PC-9 (cell line): ENCODE measurements at regions not wholly inside any gene's neighbourhood (a gene's known extent, or its start where the extent isn't known, plus 50 kb on each side); places are given as distances from the start of the nearest gene placed in this dataset.

Source experiments
- BruUV-seq: library from RNA; stranded (reverse); fragments of 400-500 nt; replicated peaks from 2 replicates; lab custom pipeline; 2021; lab: Mats Ljungman, UMichigan
- CTCF ChIA-PET: fragments of 300-600 bp; sonication (Branson Sonifier 250); formaldehyde crosslinking; loops from one replicate; lab custom pipeline; 2022; ENCODE audit warnings: antibody characterized with exemption; lab: Charles Lee
- POLR2A ChIA-PET: fragments of 300-600 bp; sonication (Branson Sonifier 250); formaldehyde crosslinking; loops from one replicate; lab custom pipeline; 2022; ENCODE audit warnings: antibody characterized with exemption; ENCODE audit not compliant: unreplicated experiment; lab: Charles Lee
- DNase-seq, 2 experiments: peaks; one replicate each; pipeline versions ENCODE4 v3.0.0 to v3.0.0-alpha.2; 2015 to 2022; ENCODE audit warnings: mixed read lengths in 1 of 2
- H2AFZ ChIP-seq: fragments of 200-600 bp; sonication (generic); 2 replicates; pipeline ENCODE4 v1.8.1; 2017; ENCODE audit warnings: antibody characterized with exemption
- H3F3A ChIP-seq: fragments of 200-600 bp; sonication (generic); 2 replicates; pipeline ENCODE4 v1.8.1; 2017; ENCODE audit warnings: antibody characterized with exemption, mild to moderate bottlenecking, low read depth; ENCODE audit not compliant: insufficient read depth
- H3K27ac ChIP-seq: fragments of 200-600 bp; sonication (generic); 2 replicates; pipeline ENCODE4 v1.6.1; 2016; ENCODE audit warnings: mixed run types
- H3K27me3 ChIP-seq: fragments of 200-600 bp; sonication (generic); 2 replicates; pipeline ENCODE4 v1.6.1; 2016; ENCODE audit warnings: low read depth, mixed run types; ENCODE audit not compliant: insufficient read depth
- H3K36me3 ChIP-seq: fragments of 200-600 bp; sonication (generic); 2 replicates; pipeline ENCODE4 v1.6.1; 2016; ENCODE audit warnings: low read depth, mixed run types
- H3K4me1 ChIP-seq: fragments of 200-600 bp; sonication (generic); replicated peaks from 2 replicates; pipeline ENCODE4 v1.6.1; 2016; ENCODE audit warnings: mixed run types; ENCODE audit not compliant: insufficient read depth
- H3K4me2 ChIP-seq: fragments of 200-600 bp; sonication (generic); 2 replicates; pipeline ENCODE4 v1.6.1; 2017; ENCODE audit warnings: mixed run types
- H3K4me3 ChIP-seq: fragments of 200-600 bp; sonication (generic); 2 replicates; pipeline ENCODE4 v1.6.1; 2016; ENCODE audit warnings: mixed run types
- H3K79me2 ChIP-seq: fragments of 200-600 bp; sonication (generic); 2 replicates; pipeline ENCODE4 v1.6.1; 2017; ENCODE audit warnings: low read depth, mixed run types
- H3K9me2 ChIP-seq: fragments of 200-600 bp; sonication (generic); 2 replicates; pipeline ENCODE4 v1.8.1; 2017; ENCODE audit warnings: mild to moderate bottlenecking; ENCODE audit not compliant: insufficient read depth
- H3K9me3 ChIP-seq: fragments of 200-600 bp; sonication (generic); 2 replicates; pipeline ENCODE4 v1.8.1; 2016; ENCODE audit warnings: low read depth; ENCODE audit not compliant: insufficient read depth
- H4K20me1 ChIP-seq: fragments of 200-600 bp; sonication (generic); 2 replicates; pipeline ENCODE4 v1.8.1; 2017; ENCODE audit not compliant: insufficient read depth
- EZH2 ChIP-seq: fragments of 200-600 bp; sonication (generic); IDR thresholded peaks from 2 replicates; pipeline ENCODE4 v1.8.0; 2017; ENCODE audit warnings: antibody characterized with exemption, low read depth
- intact Hi-C: fragments of 100-400 bp; cut with micrococcal nuclease; formaldehyde crosslinking; loops from one replicate; pipeline ENCODE4 v1.10.0; 2022; ENCODE audit not compliant: unreplicated experiment
- TF ChIP-seq, protein P1 (sequence below): fragments of 200-600 bp; sonication (generic); conservative IDR thresholded peaks from 2 replicates; pipeline ENCODE4 v1.6.1; 2017; ENCODE audit warnings: mixed run types, antibody characterized with exemption, mild to moderate bottlenecking, moderate library complexity

DNA sequence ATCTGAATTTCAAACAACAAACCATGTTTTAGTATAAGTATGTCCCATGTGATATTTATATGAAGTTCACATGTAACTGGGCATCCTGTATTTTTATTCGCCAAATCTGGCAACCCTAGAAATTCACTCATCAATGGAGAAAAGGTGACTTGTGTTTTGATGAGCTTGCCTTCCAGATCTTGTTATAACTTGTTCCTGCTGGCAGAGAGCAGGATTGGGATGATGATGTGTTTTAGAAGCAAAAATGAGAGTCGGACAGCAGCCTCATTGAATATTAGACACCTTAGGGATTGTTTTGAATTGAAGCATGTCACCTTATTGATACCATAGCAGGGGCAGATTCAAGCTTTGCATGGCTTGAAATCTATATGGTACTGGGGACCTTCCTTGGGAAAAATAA, 85.4 kb upstream of the MED13 start:
- no TSS peak for BruUV-seq
- no peaks in the 10 kb centered on the region for H3F3A ChIP-seq

DNA sequence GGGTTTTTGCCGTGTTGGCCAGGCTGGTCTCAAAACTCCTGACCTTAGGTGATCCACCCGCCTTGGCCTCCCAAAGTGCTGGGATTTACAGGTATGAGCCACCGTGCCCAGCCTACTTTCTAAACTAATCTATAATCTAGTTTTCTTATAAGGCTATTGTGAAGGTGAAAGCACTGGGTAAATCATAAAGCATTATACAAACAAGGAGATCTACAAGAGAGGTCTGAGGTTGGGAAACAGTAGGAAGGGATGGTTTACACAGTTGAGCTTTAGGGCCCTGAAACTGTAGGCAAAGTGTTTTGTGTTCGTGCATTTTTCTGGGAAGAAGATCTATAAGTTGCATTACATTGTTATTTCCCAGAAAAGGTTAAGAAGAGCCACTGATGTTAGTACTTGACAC, 84.9 kb upstream of the MED13 start:
- no peaks in the 10 kb centered on the region for H3K9me3 ChIP-seq
- TF ChIP-seq, protein P1, sequence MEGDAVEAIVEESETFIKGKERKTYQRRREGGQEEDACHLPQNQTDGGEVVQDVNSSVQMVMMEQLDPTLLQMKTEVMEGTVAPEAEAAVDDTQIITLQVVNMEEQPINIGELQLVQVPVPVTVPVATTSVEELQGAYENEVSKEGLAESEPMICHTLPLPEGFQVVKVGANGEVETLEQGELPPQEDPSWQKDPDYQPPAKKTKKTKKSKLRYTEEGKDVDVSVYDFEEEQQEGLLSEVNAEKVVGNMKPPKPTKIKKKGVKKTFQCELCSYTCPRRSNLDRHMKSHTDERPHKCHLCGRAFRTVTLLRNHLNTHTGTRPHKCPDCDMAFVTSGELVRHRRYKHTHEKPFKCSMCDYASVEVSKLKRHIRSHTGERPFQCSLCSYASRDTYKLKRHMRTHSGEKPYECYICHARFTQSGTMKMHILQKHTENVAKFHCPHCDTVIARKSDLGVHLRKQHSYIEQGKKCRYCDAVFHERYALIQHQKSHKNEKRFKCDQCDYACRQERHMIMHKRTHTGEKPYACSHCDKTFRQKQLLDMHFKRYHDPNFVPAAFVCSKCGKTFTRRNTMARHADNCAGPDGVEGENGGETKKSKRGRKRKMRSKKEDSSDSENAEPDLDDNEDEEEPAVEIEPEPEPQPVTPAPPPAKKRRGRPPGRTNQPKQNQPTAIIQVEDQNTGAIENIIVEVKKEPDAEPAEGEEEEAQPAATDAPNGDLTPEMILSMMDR: no peak
- no peak for TF ChIP-seq EZH2
- no TSS peak for BruUV-seq
- no peak overlapping the region for H3K4me2 ChIP-seq
- no peaks in the 10 kb centered on the region for H3K9me2 ChIP-seq
- no peaks in the 10 kb centered on the region for H3K4me1 ChIP-seq
- POLR2A ChIA-PET: no interaction called here
- no peak overlapping the region for H2AFZ ChIP-seq
- H3K36me3 ChIP-seq: no peaks in the 10 kb centered on the region
- H3K79me2 ChIP-seq: no peaks in the 10 kb centered on the region
- no peaks in the 10 kb centered on the region for H3K27me3 ChIP-seq
- no peak overlapping the region for H3K27ac ChIP-seq
- no peak overlapping the region for H3K4me3 ChIP-seq
- intact Hi-C loops: no loop called here
- CTCF ChIA-PET: no interaction called here
- DNase-seq: no peak
- no peaks in the 10 kb centered on the region for H4K20me1 ChIP-seq
- H3F3A ChIP-seq: no peaks in the 10 kb centered on the region

More for the DNA sequence above, 85.4 kb upstream of the MED13 start:
- H3K4me1 ChIP-seq: no peaks in the 10 kb centered on the region
- H3K27ac ChIP-seq: no peak overlapping the region
- CTCF ChIA-PET: no interaction called here
- intact Hi-C loops: no loop called here
- no peaks in the 10 kb centered on the region for H3K9me2 ChIP-seq
- H3K4me2 ChIP-seq: no peak overlapping the region
- no peaks in the 10 kb centered on the region for H3K9me3 ChIP-seq
- H3K27me3 ChIP-seq: no peaks in the 10 kb centered on the region
- no peak for DNase-seq
- POLR2A ChIA-PET: no interaction called here
- no peak overlapping the region for H3K4me3 ChIP-seq
- H2AFZ ChIP-seq: no peak overlapping the region
- no peaks in the 10 kb centered on the region for H3K79me2 ChIP-seq
- H4K20me1 ChIP-seq: no peaks in the 10 kb centered on the region
- TF ChIP-seq EZH2: no peak
- TF ChIP-seq, protein P1: no peak
- H3K36me3 ChIP-seq: no peaks in the 10 kb centered on the region

DNA sequence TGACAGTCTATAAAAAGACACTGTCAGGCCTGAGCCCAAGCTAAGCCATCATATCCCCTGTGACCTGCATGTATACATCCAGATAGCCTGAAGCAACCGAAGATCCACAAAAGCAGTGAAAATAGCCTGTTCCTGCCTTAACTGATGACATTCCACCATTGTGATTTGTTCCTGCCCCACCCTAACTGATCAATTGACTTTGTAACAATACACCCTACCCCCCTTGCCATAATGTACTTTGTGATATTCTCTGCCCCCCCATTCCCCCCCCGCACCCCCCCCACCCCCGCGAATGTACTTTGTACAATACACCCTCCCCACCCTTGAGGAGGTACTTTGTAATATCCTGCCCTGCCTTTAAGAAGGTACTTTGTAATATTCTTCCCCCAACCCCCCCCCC, 82.2 kb upstream of the MED13 start:
- TF ChIP-seq EZH2: no peak
- TF ChIP-seq, protein P1: no peak
- Histone ChIP-seq H3K4me2 (no peak overlapping the region), H3K27me3 (no peaks in the 10 kb centered on the region), H3K4me3 (no peak overlapping the region), H3F3A (no peaks in the 10 kb centered on the region), H3K79me2 (no peaks in the 10 kb centered on the region), H2AFZ (no peak overlapping the region), H3K36me3 (no peaks in the 10 kb centered on the region), H3K9me2 (no peaks in the 10 kb centered on the region), H4K20me1 (no peaks in the 10 kb centered on the region), H3K27ac (no peak overlapping the region), H3K9me3 (no peaks in the 10 kb centered on the region), H3K4me1 (0 out of 2 replicates have a peak, but pooled peaks cover 7% of the 10 kb centered on the region)
- intact Hi-C loops: no loop called here
- no peak for DNase-seq
- CTCF ChIA-PET: no interaction called here
- POLR2A ChIA-PET: no interaction called here
- no TSS peak for BruUV-seq
